ENCODE measurements at regions not wholly inside any gene's neighbourhood (a gene's known extent, or its start where the extent isn't known, plus 50 kb on each side); places are given as distances from the start of the nearest gene placed in this dataset.

DNA sequence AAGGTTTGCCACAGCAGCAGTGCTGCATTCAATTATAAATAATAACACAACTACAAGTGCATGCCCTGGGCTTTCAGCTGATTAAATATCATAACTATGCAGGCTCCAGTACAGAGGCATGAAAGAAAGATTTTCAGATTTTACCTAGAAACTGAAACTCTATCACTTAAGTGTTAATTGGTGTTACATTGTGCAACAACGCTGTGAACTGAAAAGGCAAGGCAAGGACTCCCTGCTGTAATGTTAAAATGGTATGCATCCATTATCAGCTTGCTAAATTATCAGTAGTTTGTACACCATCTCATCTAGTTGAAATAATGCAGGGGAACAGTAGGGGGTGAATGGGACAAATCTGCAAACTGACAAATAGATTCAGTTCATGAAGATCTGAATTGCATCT, 976.7 kb upstream of the MANEA start:
- TF ChIP-seq PPARA (CRISPR knock-in tag; IDR thresholded peaks at IDR 0.05; ENCODE audit: borderline replicate concordance) (no peak), TOX (CRISPR knock-in tag; IDR thresholded peaks at IDR 0.05; ENCODE audit: borderline replicate concordance) (no peak), ZC3H10 (CRISPR knock-in tag; IDR thresholded peaks at IDR 0.05) (no peak), RARB (CRISPR knock-in tag; IDR thresholded peaks at IDR 0.05) (no peak), BACH2 (CRISPR knock-in tag; IDR thresholded peaks at IDR 0.05; ENCODE audit: borderline replicate concordance) (no peak), ZFP30 (CRISPR knock-in tag; IDR thresholded peaks at IDR 0.05) (no peak), ZNF8 (CRISPR knock-in tag; IDR thresholded peaks at IDR 0.05) (no peak), TCF4 (CRISPR knock-in tag; IDR thresholded peaks at IDR 0.05; ENCODE audit: borderline replicate concordance) (no peak), ESRRG (CRISPR knock-in tag; IDR thresholded peaks at IDR 0.05) (no peak)
- TF ChIP-seq, protein P1, sequence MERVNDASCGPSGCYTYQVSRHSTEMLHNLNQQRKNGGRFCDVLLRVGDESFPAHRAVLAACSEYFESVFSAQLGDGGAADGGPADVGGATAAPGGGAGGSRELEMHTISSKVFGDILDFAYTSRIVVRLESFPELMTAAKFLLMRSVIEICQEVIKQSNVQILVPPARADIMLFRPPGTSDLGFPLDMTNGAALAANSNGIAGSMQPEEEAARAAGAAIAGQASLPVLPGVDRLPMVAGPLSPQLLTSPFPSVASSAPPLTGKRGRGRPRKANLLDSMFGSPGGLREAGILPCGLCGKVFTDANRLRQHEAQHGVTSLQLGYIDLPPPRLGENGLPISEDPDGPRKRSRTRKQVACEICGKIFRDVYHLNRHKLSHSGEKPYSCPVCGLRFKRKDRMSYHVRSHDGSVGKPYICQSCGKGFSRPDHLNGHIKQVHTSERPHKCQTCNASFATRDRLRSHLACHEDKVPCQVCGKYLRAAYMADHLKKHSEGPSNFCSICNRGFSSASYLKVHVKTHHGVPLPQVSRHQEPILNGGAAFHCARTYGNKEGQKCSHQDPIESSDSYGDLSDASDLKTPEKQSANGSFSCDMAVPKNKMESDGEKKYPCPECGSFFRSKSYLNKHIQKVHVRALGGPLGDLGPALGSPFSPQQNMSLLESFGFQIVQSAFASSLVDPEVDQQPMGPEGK (CRISPR knock-in tag; IDR thresholded peaks at IDR 0.05; ENCODE audit: borderline replicate concordance): no peak
- TF ChIP-seq, protein P2, sequence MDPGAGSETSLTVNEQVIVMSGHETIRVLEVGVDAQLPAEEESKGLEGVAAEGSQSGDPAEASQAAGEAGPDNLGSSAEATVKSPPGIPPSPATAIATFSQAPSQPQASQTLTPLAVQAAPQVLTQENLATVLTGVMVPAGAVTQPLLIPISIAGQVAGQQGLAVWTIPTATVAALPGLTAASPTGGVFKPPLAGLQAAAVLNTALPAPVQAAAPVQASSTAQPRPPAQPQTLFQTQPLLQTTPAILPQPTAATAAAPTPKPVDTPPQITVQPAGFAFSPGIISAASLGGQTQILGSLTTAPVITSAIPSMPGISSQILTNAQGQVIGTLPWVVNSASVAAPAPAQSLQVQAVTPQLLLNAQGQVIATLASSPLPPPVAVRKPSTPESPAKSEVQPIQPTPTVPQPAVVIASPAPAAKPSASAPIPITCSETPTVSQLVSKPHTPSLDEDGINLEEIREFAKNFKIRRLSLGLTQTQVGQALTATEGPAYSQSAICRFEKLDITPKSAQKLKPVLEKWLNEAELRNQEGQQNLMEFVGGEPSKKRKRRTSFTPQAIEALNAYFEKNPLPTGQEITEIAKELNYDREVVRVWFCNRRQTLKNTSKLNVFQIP (CRISPR knock-in tag; IDR thresholded peaks at IDR 0.05; ENCODE audit: borderline replicate concordance, low read depth): no peak
- TF ChIP-seq, protein P3, sequence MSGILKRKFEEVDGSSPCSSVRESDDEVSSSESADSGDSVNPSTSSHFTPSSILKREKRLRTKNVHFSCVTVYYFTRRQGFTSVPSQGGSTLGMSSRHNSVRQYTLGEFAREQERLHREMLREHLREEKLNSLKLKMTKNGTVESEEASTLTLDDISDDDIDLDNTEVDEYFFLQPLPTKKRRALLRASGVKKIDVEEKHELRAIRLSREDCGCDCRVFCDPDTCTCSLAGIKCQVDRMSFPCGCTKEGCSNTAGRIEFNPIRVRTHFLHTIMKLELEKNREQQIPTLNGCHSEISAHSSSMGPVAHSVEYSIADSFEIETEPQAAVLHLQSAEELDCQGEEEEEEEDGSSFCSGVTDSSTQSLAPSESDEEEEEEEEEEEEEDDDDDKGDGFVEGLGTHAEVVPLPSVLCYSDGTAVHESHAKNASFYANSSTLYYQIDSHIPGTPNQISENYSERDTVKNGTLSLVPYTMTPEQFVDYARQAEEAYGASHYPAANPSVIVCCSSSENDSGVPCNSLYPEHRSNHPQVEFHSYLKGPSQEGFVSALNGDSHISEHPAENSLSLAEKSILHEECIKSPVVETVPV (CRISPR knock-in tag; IDR thresholded peaks at IDR 0.05): no peak
- TF ChIP-seq, protein P4, sequence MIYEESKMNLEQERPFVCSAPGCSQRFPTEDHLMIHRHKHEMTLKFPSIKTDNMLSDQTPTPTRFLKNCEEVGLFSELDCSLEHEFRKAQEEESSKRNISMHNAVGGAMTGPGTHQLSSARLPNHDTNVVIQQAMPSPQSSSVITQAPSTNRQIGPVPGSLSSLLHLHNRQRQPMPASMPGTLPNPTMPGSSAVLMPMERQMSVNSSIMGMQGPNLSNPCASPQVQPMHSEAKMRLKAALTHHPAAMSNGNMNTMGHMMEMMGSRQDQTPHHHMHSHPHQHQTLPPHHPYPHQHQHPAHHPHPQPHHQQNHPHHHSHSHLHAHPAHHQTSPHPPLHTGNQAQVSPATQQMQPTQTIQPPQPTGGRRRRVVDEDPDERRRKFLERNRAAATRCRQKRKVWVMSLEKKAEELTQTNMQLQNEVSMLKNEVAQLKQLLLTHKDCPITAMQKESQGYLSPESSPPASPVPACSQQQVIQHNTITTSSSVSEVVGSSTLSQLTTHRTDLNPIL (CRISPR knock-in tag; IDR thresholded peaks at IDR 0.05; ENCODE audit: low read depth): no peak

Measured in SK-N-SH treated with all-trans-retinoic acid at 6 μM for 48 hours (cell line).